ENCODE measurements at regions not wholly inside any gene's neighbourhood (a gene's known extent, or its start where the extent isn't known, plus 50 kb on each side); places are given as distances from the start of the nearest gene placed in this dataset.
"Not testable (repeated sequence)": the region's sequence is repeated elsewhere in the genome, so short reads cannot be mapped to it uniquely, and the experiment has no call there.

GRCh38 chr1:173328961-173329360 lies 121.8 kb upstream of the TNFSF4 start:
- Histone ChIP-seq H3K36me3 (ENCODE audit: control insufficient read depth in 1 of 2, insufficient read depth in 2 of 2, low read length in 2 of 2) (no peaks in the 10 kb centered on the region), H3K9me3 (ENCODE audit: control insufficient read depth in 1 of 2, low read length in 2 of 2) (no peaks in the 10 kb centered on the region), H3K4me1 (ENCODE audit: control insufficient read depth in 1 of 2, insufficient read depth in 2 of 2, low read length in 2 of 2) (peaks cover 0 to 17% of the 10 kb centered on the region in 2 donors), H3K27me3 (ENCODE audit: low read depth, low read length) (no peaks in the 10 kb centered on the region), H3K4me3 (ENCODE audit: low read depth in 1 of 2, low read length in 2 of 2) (no peak overlapping the region), H3K27ac (ENCODE audit: low read length) (no peak overlapping the region)

- no peak overlapping the region for H3K27ac ChIP-seq (ENCODE audit: low read length)
- H3K36me3 ChIP-seq (ENCODE audit: control insufficient read depth in 1 of 2, insufficient read depth in 2 of 2, low read length in 2 of 2) = no peaks in the 10 kb centered on the region
- no peak overlapping the region for H3K4me3 ChIP-seq (ENCODE audit: low read depth in 1 of 2, low read length in 2 of 2)
Observed at GRCh38 chr1:173329726-173330125, 122.6 kb upstream of the TNFSF4 start.

GRCh38 chr1:173330149-173330951 lies 123.2 kb upstream of the TNFSF4 start:
- no peaks in the 10 kb centered on the region for H3K27me3 ChIP-seq (ENCODE audit: low read depth, low read length)
- H3K4me3 ChIP-seq (ENCODE audit: low read depth in 1 of 2, low read length in 2 of 2) = no peak overlapping the region
- no peak overlapping the region for H3K27ac ChIP-seq (ENCODE audit: low read length)
- H3K9me3 ChIP-seq (ENCODE audit: control insufficient read depth in 1 of 2, low read length in 2 of 2) = no peaks in the 10 kb centered on the region
- peaks cover 0 to 17% of the 10 kb centered on the region in 2 donors for H3K4me1 ChIP-seq (ENCODE audit: control insufficient read depth in 1 of 2, insufficient read depth in 2 of 2, low read length in 2 of 2)
- no peaks in the 10 kb centered on the region for H3K36me3 ChIP-seq (ENCODE audit: control insufficient read depth in 1 of 2, insufficient read depth in 2 of 2, low read length in 2 of 2)

More at GRCh38 chr1:173329726-173330125, 122.6 kb upstream of the TNFSF4 start:
- no peaks in the 10 kb centered on the region for H3K9me3 ChIP-seq (ENCODE audit: control insufficient read depth in 1 of 2, low read length in 2 of 2)
- peaks cover 0 to 17% of the 10 kb centered on the region in 2 donors for H3K4me1 ChIP-seq (ENCODE audit: control insufficient read depth in 1 of 2, insufficient read depth in 2 of 2, low read length in 2 of 2)
- H3K27me3 ChIP-seq (ENCODE audit: low read depth, low read length) = no peaks in the 10 kb centered on the region

- not testable (repeated sequence) for H3K27ac ChIP-seq (ENCODE audit: low read length); H3K27me3 ChIP-seq (ENCODE audit: low read depth, low read length); H3K9me3 ChIP-seq (ENCODE audit: control insufficient read depth in 1 of 2, low read length in 2 of 2); H3K36me3 ChIP-seq (ENCODE audit: control insufficient read depth in 1 of 2, insufficient read depth in 2 of 2, low read length in 2 of 2); H3K4me3 ChIP-seq (ENCODE audit: low read depth in 1 of 2, low read length in 2 of 2)
- peaks cover 0 to 17% of the 10 kb centered on the region in 2 donors for H3K4me1 ChIP-seq (ENCODE audit: control insufficient read depth in 1 of 2, insufficient read depth in 2 of 2, low read length in 2 of 2)
Observed at GRCh38 chr1:173330952-173331548, 123.9 kb upstream of the TNFSF4 start.

GRCh38 chr1:173332026-173332425 lies 124.9 kb upstream of the TNFSF4 start:
- Histone ChIP-seq H3K36me3 (ENCODE audit: control insufficient read depth in 1 of 2, insufficient read depth in 2 of 2, low read length in 2 of 2) (no peaks in the 10 kb centered on the region), H3K4me1 (ENCODE audit: control insufficient read depth in 1 of 2, insufficient read depth in 2 of 2, low read length in 2 of 2) (peaks cover 0 to 17% of the 10 kb centered on the region in 2 donors), H3K4me3 (ENCODE audit: low read depth in 1 of 2, low read length in 2 of 2) (no peak overlapping the region), H3K27me3 (ENCODE audit: low read depth, low read length) (no peaks in the 10 kb centered on the region), H3K9me3 (ENCODE audit: control insufficient read depth in 1 of 2, low read length in 2 of 2) (no peaks in the 10 kb centered on the region), H3K27ac (ENCODE audit: low read length) (no peak overlapping the region)

- Histone ChIP-seq H3K27ac (ENCODE audit: low read length) (no peak overlapping the region), H3K4me3 (ENCODE audit: low read depth in 1 of 2, low read length in 2 of 2) (no peak overlapping the region), H3K4me1 (ENCODE audit: control insufficient read depth in 1 of 2, insufficient read depth in 2 of 2, low read length in 2 of 2) (peaks cover 0 to 17% of the 10 kb centered on the region in 2 donors), H3K27me3 (ENCODE audit: low read depth, low read length) (no peaks in the 10 kb centered on the region), H3K36me3 (ENCODE audit: control insufficient read depth in 1 of 2, insufficient read depth in 2 of 2, low read length in 2 of 2) (no peaks in the 10 kb centered on the region), H3K9me3 (ENCODE audit: control insufficient read depth in 1 of 2, low read length in 2 of 2) (no peaks in the 10 kb centered on the region)
Observed at GRCh38 chr1:173333581-173333980, 126.5 kb upstream of the TNFSF4 start.

- Histone ChIP-seq H3K27me3 (ENCODE audit: low read depth, low read length) (no peaks in the 10 kb centered on the region), H3K4me3 (ENCODE audit: low read depth in 1 of 2, low read length in 2 of 2) (no peak overlapping the region), H3K4me1 (ENCODE audit: control insufficient read depth in 1 of 2, insufficient read depth in 2 of 2, low read length in 2 of 2) (no peaks in the 10 kb centered on the region), H3K9me3 (ENCODE audit: control insufficient read depth in 1 of 2, low read length in 2 of 2) (no peaks in the 10 kb centered on the region), H3K27ac (ENCODE audit: low read length) (no peak overlapping the region), H3K36me3 (ENCODE audit: control insufficient read depth in 1 of 2, insufficient read depth in 2 of 2, low read length in 2 of 2) (no peaks in the 10 kb centered on the region)
Observed at GRCh38 chr1:173337126-173337525, 130.0 kb upstream of the TNFSF4 start.

- Histone ChIP-seq H3K9me3 (ENCODE audit: control insufficient read depth in 1 of 2, low read length in 2 of 2) (no peaks in the 10 kb centered on the region), H3K27me3 (ENCODE audit: low read depth, low read length) (no peaks in the 10 kb centered on the region), H3K27ac (ENCODE audit: low read length) (no peak overlapping the region), H3K4me1 (ENCODE audit: control insufficient read depth in 1 of 2, insufficient read depth in 2 of 2, low read length in 2 of 2) (no peaks in the 10 kb centered on the region), H3K4me3 (ENCODE audit: low read depth in 1 of 2, low read length in 2 of 2) (no peak overlapping the region), H3K36me3 (ENCODE audit: control insufficient read depth in 1 of 2, insufficient read depth in 2 of 2, low read length in 2 of 2) (no peaks in the 10 kb centered on the region)
Observed at GRCh38 chr1:173341307-173341706, 134.2 kb upstream of the TNFSF4 start.

- H3K9me3 ChIP-seq (ENCODE audit: control insufficient read depth in 1 of 2, low read length in 2 of 2) = no peaks in the 10 kb centered on the region
- no peaks in the 10 kb centered on the region for H3K4me1 ChIP-seq (ENCODE audit: control insufficient read depth in 1 of 2, insufficient read depth in 2 of 2, low read length in 2 of 2)
- no peaks in the 10 kb centered on the region for H3K27me3 ChIP-seq (ENCODE audit: low read depth, low read length)
- H3K4me3 ChIP-seq (ENCODE audit: low read depth in 1 of 2, low read length in 2 of 2) = no peak overlapping the region
- H3K36me3 ChIP-seq (ENCODE audit: control insufficient read depth in 1 of 2, insufficient read depth in 2 of 2, low read length in 2 of 2) = no peaks in the 10 kb centered on the region
- H3K27ac ChIP-seq (ENCODE audit: low read length) = no peak overlapping the region
Observed at GRCh38 chr1:173341971-173342370, 134.8 kb upstream of the TNFSF4 start.

GRCh38 chr1:173342736-173343135 lies 134.4 kb upstream of the PRDX6 start:
- Histone ChIP-seq H3K9me3 (ENCODE audit: control insufficient read depth in 1 of 2, low read length in 2 of 2) (no peaks in the 10 kb centered on the region), H3K36me3 (ENCODE audit: control insufficient read depth in 1 of 2, insufficient read depth in 2 of 2, low read length in 2 of 2) (no peaks in the 10 kb centered on the region), H3K4me3 (ENCODE audit: low read depth in 1 of 2, low read length in 2 of 2) (no peak overlapping the region), H3K27ac (ENCODE audit: low read length) (no peak overlapping the region), H3K27me3 (ENCODE audit: low read depth, low read length) (no peaks in the 10 kb centered on the region), H3K4me1 (ENCODE audit: control insufficient read depth in 1 of 2, insufficient read depth in 2 of 2, low read length in 2 of 2) (no peaks in the 10 kb centered on the region)

- Histone ChIP-seq H3K27ac (ENCODE audit: low read length) (no peak overlapping the region), H3K9me3 (ENCODE audit: control insufficient read depth in 1 of 2, low read length in 2 of 2) (no peaks in the 10 kb centered on the region), H3K27me3 (ENCODE audit: low read depth, low read length) (no peaks in the 10 kb centered on the region), H3K4me1 (ENCODE audit: control insufficient read depth in 1 of 2, insufficient read depth in 2 of 2, low read length in 2 of 2) (no peaks in the 10 kb centered on the region), H3K36me3 (ENCODE audit: control insufficient read depth in 1 of 2, insufficient read depth in 2 of 2, low read length in 2 of 2) (no peaks in the 10 kb centered on the region), H3K4me3 (ENCODE audit: low read depth in 1 of 2, low read length in 2 of 2) (no peak overlapping the region)
Observed at GRCh38 chr1:173344034-173344743, 132.9 kb upstream of the PRDX6 start.

Data from muscle layer of duodenum (tissue), 2 donors.